GM10248 (cell line): ENCODE measurements at regions not wholly inside any gene's neighbourhood (a gene's known extent, or its start where the extent isn't known, plus 50 kb on each side); places are given as distances from the start of the nearest gene placed in this dataset.

ENCODE experiments used
- CTCF ChIA-PET: fragments of 300-600 bp; sonication (Branson Sonifier 250); formaldehyde crosslinking; extraction: SDS; loops from one replicate; lab custom pipeline; 2021; ENCODE audit warnings: antibody characterized with exemption; lab: Yijun Ruan, JAX
- POLR2A ChIA-PET: fragments of 350-650 bp; sonication (Branson Sonifier 250); formaldehyde crosslinking; extraction: SDS; loops from one replicate; lab custom pipeline; 2020; ENCODE audit warnings: antibody characterized with exemption; lab: Yijun Ruan, JAX
- DNase-seq: peaks from one replicate; pipeline ENCODE4 v3.0.0; 2012; ENCODE audit errors: extremely low spot score
- TF ChIP-seq, protein P1 (sequence below): IDR thresholded peaks from 2 replicates; pipeline ENCODE4 v1.5.1; 2012; ENCODE audit warnings: mild to moderate bottlenecking, low read depth; ENCODE audit errors: extremely low read depth, missing control alignments, control extremely low read depth

DNA sequence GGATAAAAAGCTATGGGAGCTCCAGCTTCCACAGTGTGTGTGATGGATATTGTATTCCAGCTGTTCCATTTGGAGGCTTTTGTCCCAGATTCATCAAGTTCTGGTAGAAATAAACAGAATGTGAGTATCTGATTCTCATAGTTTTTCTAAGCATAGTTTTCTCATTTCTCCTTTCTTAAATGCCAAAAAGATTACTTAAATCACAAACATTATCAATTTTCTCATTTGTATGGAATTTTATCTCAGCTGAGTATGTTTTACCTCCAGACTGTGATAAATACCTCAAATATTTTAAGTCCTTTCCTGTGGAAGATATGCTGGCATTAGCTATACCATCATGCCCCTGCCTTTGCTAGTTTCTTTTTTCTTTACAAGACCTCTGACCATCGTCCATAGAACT is 767.3 kb downstream of the TFAP2A start:
- ChIA-PET POLR2A (no interaction called here), CTCF (interaction anchor here (0.9 to 1.1 kb wide), 2 partner anchors 10 to 30 kb away, joined by 3 read pairs; no protein-coding TSS in a partner anchor)
- TF ChIP-seq, protein P1, sequence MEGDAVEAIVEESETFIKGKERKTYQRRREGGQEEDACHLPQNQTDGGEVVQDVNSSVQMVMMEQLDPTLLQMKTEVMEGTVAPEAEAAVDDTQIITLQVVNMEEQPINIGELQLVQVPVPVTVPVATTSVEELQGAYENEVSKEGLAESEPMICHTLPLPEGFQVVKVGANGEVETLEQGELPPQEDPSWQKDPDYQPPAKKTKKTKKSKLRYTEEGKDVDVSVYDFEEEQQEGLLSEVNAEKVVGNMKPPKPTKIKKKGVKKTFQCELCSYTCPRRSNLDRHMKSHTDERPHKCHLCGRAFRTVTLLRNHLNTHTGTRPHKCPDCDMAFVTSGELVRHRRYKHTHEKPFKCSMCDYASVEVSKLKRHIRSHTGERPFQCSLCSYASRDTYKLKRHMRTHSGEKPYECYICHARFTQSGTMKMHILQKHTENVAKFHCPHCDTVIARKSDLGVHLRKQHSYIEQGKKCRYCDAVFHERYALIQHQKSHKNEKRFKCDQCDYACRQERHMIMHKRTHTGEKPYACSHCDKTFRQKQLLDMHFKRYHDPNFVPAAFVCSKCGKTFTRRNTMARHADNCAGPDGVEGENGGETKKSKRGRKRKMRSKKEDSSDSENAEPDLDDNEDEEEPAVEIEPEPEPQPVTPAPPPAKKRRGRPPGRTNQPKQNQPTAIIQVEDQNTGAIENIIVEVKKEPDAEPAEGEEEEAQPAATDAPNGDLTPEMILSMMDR, result no peak
- DNase-seq, result no peak

DNA sequence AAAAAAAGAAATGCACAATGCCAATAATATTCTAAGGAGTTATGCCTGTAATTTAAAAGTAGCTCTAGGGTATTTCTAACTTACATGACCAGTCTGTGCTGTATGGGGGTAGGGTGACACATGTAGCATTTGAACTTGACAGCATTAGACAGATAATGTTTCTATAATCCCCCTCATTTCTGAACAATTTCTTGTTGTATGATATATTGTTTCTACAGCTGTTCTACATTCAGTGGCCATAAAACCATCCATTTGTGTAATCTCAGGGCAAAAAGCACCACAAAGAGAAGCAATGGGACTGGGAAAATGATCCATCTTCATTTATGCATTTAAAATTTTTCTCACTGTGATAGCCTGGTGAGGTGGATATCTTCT is 767.8 kb downstream of the TFAP2A start:
- ChIA-PET CTCF (interaction anchor here (0.9 kb wide), 1 partner anchor 9 kb away, joined by 3 read pairs; no protein-coding TSS in a partner anchor), POLR2A (no interaction called here)
- TF ChIP-seq, protein P1, result no peak
- DNase-seq, result no peak

DNA sequence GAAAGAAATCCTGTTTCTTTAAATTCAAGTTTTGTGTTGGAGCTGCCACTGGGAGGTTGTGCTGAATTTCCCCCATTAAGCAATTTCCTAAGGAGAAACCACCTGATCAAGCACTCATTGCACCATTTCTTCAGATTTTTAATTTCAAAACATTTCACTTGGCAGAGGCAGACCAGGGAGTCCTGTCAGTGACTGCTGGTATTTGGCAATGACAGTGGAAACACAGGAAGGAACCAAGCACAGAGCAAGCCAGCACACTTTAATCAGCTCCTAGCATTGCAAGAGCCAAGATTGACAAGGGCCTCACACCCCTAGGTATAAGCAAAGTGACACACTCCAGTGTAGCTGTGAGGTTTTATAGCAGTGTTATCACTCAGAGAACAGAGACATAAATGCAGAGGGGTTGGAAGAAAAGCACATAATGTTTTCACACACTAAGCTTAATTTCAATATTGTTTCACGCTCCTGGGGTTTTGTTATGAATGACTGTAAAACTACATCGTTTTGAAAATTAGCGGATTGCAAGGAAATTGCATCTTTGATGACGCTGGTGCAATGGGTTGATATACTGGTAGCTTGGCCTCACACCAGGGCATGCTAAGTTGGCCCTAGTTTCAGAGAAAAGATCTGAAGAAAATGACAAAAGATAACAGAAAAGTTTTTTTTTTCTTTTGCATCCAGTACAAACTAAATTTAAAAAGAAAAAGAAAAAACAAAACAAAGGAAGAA is 768.4 kb downstream of the TFAP2A start:
- ChIA-PET CTCF (interaction anchor here (0.6 to 2.1 kb wide), 2 partner anchors 11 kb away, joined by 3 to 8 read pairs; no protein-coding TSS in a partner anchor), POLR2A (no interaction called here)
- TF ChIP-seq, protein P1, result no peak
- no peak for DNase-seq

DNA sequence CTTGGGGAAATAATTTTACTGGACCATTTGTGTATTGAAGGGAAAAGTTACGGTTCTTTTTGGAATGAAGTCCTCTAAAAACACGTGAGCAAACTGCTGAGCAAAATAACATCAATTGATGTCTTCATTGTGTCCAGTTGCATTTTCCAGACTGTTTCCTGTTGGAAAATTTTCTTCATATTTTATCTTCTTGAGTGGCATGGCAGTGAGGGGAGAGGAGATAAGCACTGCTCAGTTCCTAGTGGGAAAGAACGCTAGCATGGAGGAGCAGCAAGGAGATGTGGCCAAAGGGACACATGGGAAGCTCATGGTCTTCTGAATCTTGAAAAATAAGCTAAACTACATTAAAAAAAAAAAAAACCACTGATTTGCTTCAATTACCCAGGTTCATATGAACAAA is 776.0 kb downstream of the TFAP2A start:
- no peak for DNase-seq
- TF ChIP-seq, protein P1, result no peak
- CTCF ChIA-PET, result interaction anchor here (1.5 kb wide), 1 partner anchor 9 kb away, joined by 3 read pairs; no protein-coding TSS in a partner anchor
- POLR2A ChIA-PET, result no interaction called here

DNA sequence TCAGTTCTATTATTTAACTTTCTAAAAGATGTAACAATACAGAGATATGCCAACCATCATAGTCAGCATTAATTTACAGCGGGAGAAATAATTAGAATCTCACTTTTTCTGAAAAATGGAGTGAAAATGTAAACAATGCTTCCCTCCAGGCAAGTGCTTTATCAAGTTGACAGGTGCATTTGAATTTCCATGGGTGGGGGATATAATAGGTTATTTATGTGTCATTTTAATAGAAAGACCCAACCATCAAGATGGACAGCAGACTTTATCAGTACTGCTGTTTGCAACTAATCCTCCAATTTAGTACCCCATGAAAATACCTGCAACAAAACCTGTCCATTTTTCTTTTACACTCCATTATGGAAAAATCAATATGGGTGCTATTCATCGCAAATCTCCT is 780.1 kb downstream of the TFAP2A start:
- no peak for DNase-seq
- TF ChIP-seq, protein P1, result no peak
- ChIA-PET CTCF (interaction anchor here (1.1 kb wide), 1 partner anchor 11 kb away, joined by 8 read pairs; no protein-coding TSS in a partner anchor), POLR2A (no interaction called here)

DNA sequence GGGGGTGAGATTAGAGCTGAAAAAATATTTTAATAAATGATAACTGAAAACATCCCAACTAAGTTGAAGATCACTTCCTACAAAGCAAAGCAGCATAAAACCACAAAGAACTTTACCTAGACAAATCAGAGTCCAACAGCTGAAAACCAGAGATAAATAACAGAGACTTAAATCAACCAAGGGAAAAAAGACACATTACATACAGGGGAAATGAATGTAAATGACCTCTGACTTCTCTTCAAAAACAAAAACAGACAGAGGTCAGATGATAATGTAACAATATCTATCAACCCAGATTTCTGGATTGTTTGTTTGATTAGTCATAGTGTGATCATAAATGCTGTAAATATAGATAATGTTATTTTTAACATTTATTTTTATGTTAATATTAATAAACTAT is 782.8 kb downstream of the TFAP2A start:
- CTCF ChIA-PET, result no interaction called here
- DNase-seq, result no peak
- TF ChIP-seq, protein P1, result no peak
- POLR2A ChIA-PET, result no interaction called here
